Smooth muscle cell (in vitro differentiated cells): ENCODE measurements at regions not wholly inside any gene's neighbourhood (a gene's known extent, or its start where the extent isn't known, plus 50 kb on each side); places are given as distances from the start of the nearest gene placed in this dataset.

Experiments
- DNase-seq: peaks from one replicate; lab custom pipeline; 2025; ENCODE audit not compliant: unreplicated experiment; lab: John Stamatoyannopoulos, UW
- H2AFZ ChIP-seq: fragments of 200-600 bp; sonication (generic); 2 replicates; pipeline ENCODE4 v1.6.0; 2016; ENCODE audit warnings: antibody characterized with exemption, low read depth, mild to moderate bottlenecking
- H3F3A ChIP-seq: fragments of 200-600 bp; sonication (generic); 2 replicates; pipeline ENCODE4 v1.6.0; 2017; ENCODE audit warnings: antibody characterized with exemption, low read depth
- H3K27ac ChIP-seq: fragments of 200-600 bp; sonication (generic); 2 replicates; pipeline ENCODE4 v1.5.1; 2016; ENCODE audit warnings: low read depth, mild to moderate bottlenecking
- H3K27me3 ChIP-seq: fragments of 200-600 bp; sonication (generic); 2 replicates; pipeline ENCODE4 v1.6.1; 2016; ENCODE audit warnings: low read depth, mild to moderate bottlenecking
- H3K36me3 ChIP-seq: fragments of 200-600 bp; sonication (generic); 2 replicates; pipeline ENCODE4 v1.5.1; 2016; ENCODE audit warnings: low read depth
- H3K4me1 ChIP-seq: fragments of 200-600 bp; sonication (generic); 2 replicates; pipeline ENCODE4 v1.5.1; 2016; ENCODE audit warnings: low read depth
- H3K4me2 ChIP-seq: fragments of 200-600 bp; sonication (generic); 2 replicates; pipeline ENCODE4 v1.6.0; 2016; ENCODE audit warnings: mild to moderate bottlenecking
- H3K4me3 ChIP-seq: fragments of 200-600 bp; sonication (generic); 2 replicates; pipeline ENCODE4 v1.5.1; 2016; ENCODE audit warnings: mild to moderate bottlenecking
- H3K79me2 ChIP-seq: fragments of 200-600 bp; sonication (generic); 2 replicates; pipeline ENCODE4 v1.6.0; 2016; ENCODE audit warnings: low read depth, mild to moderate bottlenecking
- H3K9ac ChIP-seq: fragments of 200-600 bp; sonication (generic); 2 replicates; pipeline ENCODE4 v1.6.0; 2016; ENCODE audit warnings: low read depth
- H3K9me3 ChIP-seq: fragments of 200-600 bp; sonication (generic); replicated peaks from 2 replicates; pipeline ENCODE4 v1.5.1; 2016; ENCODE audit warnings: low read depth
- H4K20me1 ChIP-seq: fragments of 200-600 bp; sonication (generic); 2 replicates; pipeline ENCODE4 v1.6.0; 2016; ENCODE audit warnings: low read depth
- WGBS: methylation state at CpG from one replicate; pipeline ENCODE4 v1.1.7; 2016; ENCODE audit warnings: low lambda C conversion rate; 5-methylcytosine and 5-hydroxymethylcytosine counted together
- TF ChIP-seq, protein P1 (sequence below): fragments of 200-600 bp; sonication (generic); IDR thresholded peaks from 2 replicates; pipeline ENCODE4 v1.5.1; 2017; ENCODE audit warnings: borderline replicate concordance, mild to moderate bottlenecking, antibody characterized with exemption; ENCODE audit not compliant: insufficient read depth, poor library complexity, severe bottlenecking

DNA sequence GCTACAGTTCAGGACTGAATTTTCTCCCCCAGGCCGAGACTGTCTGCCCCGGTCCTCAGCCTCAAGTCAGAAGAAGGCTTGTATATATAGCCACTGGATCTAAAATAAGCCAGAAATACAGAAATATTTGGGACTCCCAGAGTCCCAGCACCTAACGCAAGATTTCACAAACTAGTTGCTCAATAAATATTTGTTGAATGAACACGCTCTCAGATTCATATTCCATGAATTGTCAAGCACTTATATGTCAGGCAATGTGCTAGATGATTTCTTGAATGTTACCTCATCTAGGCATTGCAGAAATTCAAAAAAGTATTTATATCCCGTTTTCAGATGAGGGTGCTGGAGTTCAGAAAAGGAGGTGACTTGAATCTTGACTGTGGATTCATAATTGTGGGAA lies 163.7 kb upstream of the KLHL29 start:
- Histone ChIP-seq H3K4me1 (no peaks in the 10 kb centered on the region), H3K79me2 (no peaks in the 10 kb centered on the region), H3K36me3 (no peaks in the 10 kb centered on the region), H3K9me3 (no peaks in the 10 kb centered on the region), H3K27ac (no peak overlapping the region), H3F3A (no peaks in the 10 kb centered on the region), H2AFZ (no peak overlapping the region), H3K27me3 (no peaks in the 10 kb centered on the region), H3K4me2 (no peak overlapping the region), H4K20me1 (no peaks in the 10 kb centered on the region), H3K9ac (no peak overlapping the region), H3K4me3 (no peak overlapping the region)
- 76% methylated on average over 5 of the region's 5 CpGs for WGBS
- DNase-seq, result no peak
- TF ChIP-seq, protein P1, sequence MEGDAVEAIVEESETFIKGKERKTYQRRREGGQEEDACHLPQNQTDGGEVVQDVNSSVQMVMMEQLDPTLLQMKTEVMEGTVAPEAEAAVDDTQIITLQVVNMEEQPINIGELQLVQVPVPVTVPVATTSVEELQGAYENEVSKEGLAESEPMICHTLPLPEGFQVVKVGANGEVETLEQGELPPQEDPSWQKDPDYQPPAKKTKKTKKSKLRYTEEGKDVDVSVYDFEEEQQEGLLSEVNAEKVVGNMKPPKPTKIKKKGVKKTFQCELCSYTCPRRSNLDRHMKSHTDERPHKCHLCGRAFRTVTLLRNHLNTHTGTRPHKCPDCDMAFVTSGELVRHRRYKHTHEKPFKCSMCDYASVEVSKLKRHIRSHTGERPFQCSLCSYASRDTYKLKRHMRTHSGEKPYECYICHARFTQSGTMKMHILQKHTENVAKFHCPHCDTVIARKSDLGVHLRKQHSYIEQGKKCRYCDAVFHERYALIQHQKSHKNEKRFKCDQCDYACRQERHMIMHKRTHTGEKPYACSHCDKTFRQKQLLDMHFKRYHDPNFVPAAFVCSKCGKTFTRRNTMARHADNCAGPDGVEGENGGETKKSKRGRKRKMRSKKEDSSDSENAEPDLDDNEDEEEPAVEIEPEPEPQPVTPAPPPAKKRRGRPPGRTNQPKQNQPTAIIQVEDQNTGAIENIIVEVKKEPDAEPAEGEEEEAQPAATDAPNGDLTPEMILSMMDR, result no peak

DNA sequence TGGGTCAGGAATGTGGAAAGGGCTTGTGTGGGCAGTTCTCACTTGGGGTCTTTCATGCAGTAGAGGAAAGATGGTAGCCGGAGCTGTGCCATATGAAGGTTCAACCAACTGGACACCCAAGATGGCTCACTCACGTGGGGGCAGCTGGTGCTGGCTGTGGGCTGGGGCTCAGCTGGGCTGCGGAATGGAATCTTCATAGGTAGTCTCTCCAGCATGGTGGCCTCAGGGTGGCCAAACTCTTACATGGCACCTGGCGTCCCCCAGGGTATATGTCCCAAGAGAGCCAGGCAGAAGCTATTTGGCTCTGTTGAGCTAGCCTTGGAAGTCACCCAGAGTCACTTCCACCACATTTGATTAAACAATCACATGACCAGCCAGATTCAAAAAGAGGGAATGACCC lies 163.1 kb upstream of the KLHL29 start:
- Histone ChIP-seq H3F3A (no peaks in the 10 kb centered on the region), H4K20me1 (no peaks in the 10 kb centered on the region), H3K79me2 (no peaks in the 10 kb centered on the region), H3K4me3 (no peak overlapping the region), H3K4me1 (no peaks in the 10 kb centered on the region), H3K9me3 (no peaks in the 10 kb centered on the region), H3K27ac (no peak overlapping the region), H2AFZ (no peak overlapping the region), H3K27me3 (no peaks in the 10 kb centered on the region), H3K4me2 (no peak overlapping the region), H3K9ac (no peak overlapping the region), H3K36me3 (no peaks in the 10 kb centered on the region)
- TF ChIP-seq, protein P1, result no peak
- no peak for DNase-seq
- WGBS, result 95% methylated on average over 4 of the region's 4 CpGs

- no peaks in the 10 kb centered on the region for H3K79me2 ChIP-seq
- 87% methylated on average over 7 of the region's 8 CpGs for WGBS
These were observed 154.1 kb upstream of the KLHL29 start for GRCh38 chr2:23230885-23231284.

GRCh38 chr2:23231865-23232264 lies 153.1 kb upstream of the KLHL29 start:
- H3K4me2 ChIP-seq, result no peak overlapping the region
- TF ChIP-seq, protein P1, result no peak
- no peak overlapping the region for H3K9ac ChIP-seq
- no peaks in the 10 kb centered on the region for H3K4me1 ChIP-seq
- no peak for DNase-seq
- no peak overlapping the region for H3K27ac ChIP-seq
- 96% methylated on average over 7 of the region's 7 CpGs for WGBS
- no peaks in the 10 kb centered on the region for H4K20me1 ChIP-seq
- no peaks in the 10 kb centered on the region for H3K79me2 ChIP-seq
- H3F3A ChIP-seq, result peaks cover 4% of the 10 kb centered on the region
- H3K9me3 ChIP-seq, result no peaks in the 10 kb centered on the region
- H3K4me3 ChIP-seq, result no peak overlapping the region
- no peaks in the 10 kb centered on the region for H3K27me3 ChIP-seq
- no peaks in the 10 kb centered on the region for H3K36me3 ChIP-seq
- H2AFZ ChIP-seq, result no peak overlapping the region

More at GRCh38 chr2:23230885-23231284, 154.1 kb upstream of the KLHL29 start:
- Histone ChIP-seq H3F3A (peaks cover 4% of the 10 kb centered on the region), H3K4me2 (no peak overlapping the region), H4K20me1 (no peaks in the 10 kb centered on the region), H2AFZ (no peak overlapping the region), H3K4me3 (no peak overlapping the region), H3K27ac (no peak overlapping the region), H3K9me3 (no peaks in the 10 kb centered on the region), H3K36me3 (no peaks in the 10 kb centered on the region), H3K9ac (no peak overlapping the region), H3K4me1 (no peaks in the 10 kb centered on the region), H3K27me3 (no peaks in the 10 kb centered on the region)
- no peak for DNase-seq
- TF ChIP-seq, protein P1, result no peak
